Panc1 (cell line): ENCODE measurements at regions not wholly inside any gene's neighbourhood (a gene's known extent, or its start where the extent isn't known, plus 50 kb on each side); places are given as distances from the start of the nearest gene placed in this dataset.

ENCODE experiments used
- ATAC-seq: fragments of 200-7000 bp; cut with Tn5 transposase; 2 replicates; pipeline ENCODE4 v1.9.1; 2020; ENCODE audit warnings: mild to moderate bottlenecking, moderate library complexity
- BruUV-seq: library from RNA; stranded (reverse); fragments of 400-500 nt; replicated peaks from 2 replicates; lab custom pipeline; 2021; lab: Mats Ljungman, UMichigan
- CTCF ChIA-PET: fragments of 300-600 bp; sonication (Branson Sonifier 250); formaldehyde crosslinking; loops from one replicate; lab custom pipeline; 2022; ENCODE audit warnings: antibody characterized with exemption; lab: Charles Lee
- POLR2A ChIA-PET: fragments of 300-600 bp; sonication (Branson Sonifier 250); formaldehyde crosslinking; loops from one replicate; lab custom pipeline; 2022; ENCODE audit warnings: antibody characterized with exemption; lab: Charles Lee
- DNase-seq: peaks from one replicate; pipeline ENCODE4 v3.0.0-alpha.2; 2010; ENCODE audit warnings: low read depth, low spot score
- H3K27ac ChIP-seq: 2 replicates; pipeline ENCODE4 v1.5.1; 2011; ENCODE audit warnings: mild to moderate bottlenecking, low read length, inconsistent platforms
- H3K27me3 ChIP-seq: fragments of 200-500 bp; sonication (Bioruptor generic); 2 replicates; pipeline ENCODE4 v1.6.0; 2014; ENCODE audit warnings: low read length, inconsistent platforms; ENCODE audit not compliant: control insufficient read depth, insufficient read depth
- H3K36me3 ChIP-seq: fragments of 200-500 bp; sonication (Bioruptor generic); 2 replicates; pipeline ENCODE4 v1.5.1; 2014; ENCODE audit warnings: inconsistent platforms, mild to moderate bottlenecking, low read length, moderate library complexity; ENCODE audit not compliant: control insufficient read depth, insufficient read depth
- H3K4me1 ChIP-seq: 2 replicates; pipeline ENCODE4 v1.5.1; 2011; ENCODE audit warnings: inconsistent platforms, mild to moderate bottlenecking, low read length, moderate library complexity; ENCODE audit not compliant: control insufficient read depth, insufficient read depth
- H3K4me3 ChIP-seq, 2 experiments: 2 replicates each; pipeline ENCODE4 v1.5.1; 2011 to 2012; ENCODE audit warnings: low read depth in 2 of 2, low read length in 2 of 2, mild to moderate bottlenecking in 2 of 2, inconsistent platforms in 1 of 2, moderate library complexity in 1 of 2
- H3K9me3 ChIP-seq: fragments of 200-500 bp; sonication (Bioruptor generic); 2 replicates; pipeline ENCODE4 v1.5.1; 2014; ENCODE audit warnings: low read depth, mild to moderate bottlenecking, inconsistent platforms, low read length, moderate library complexity; ENCODE audit not compliant: control insufficient read depth, insufficient read depth
- CTCF ChIP-seq: fragments of 450-650 bp; IDR thresholded peaks from 2 replicates; pipeline ENCODE4 v1.5.1; 2017; ENCODE audit warnings: mild to moderate bottlenecking
- POLR2AphosphoS5 ChIP-seq: IDR thresholded peaks from 2 replicates; pipeline ENCODE4 v1.6.1; 2012; ENCODE audit warnings: mild to moderate bottlenecking, low read depth, low read length, moderate library complexity
- REST ChIP-seq, 2 experiments: IDR thresholded peaks; 2 replicates each; pipeline ENCODE4 v1.6.1; 2011 to 2012; ENCODE audit warnings: low read depth in 2 of 2, control low read depth in 1 of 2, low read length in 1 of 2, mild to moderate bottlenecking in 1 of 2, moderate library complexity in 1 of 2; ENCODE audit not compliant: insufficient read depth in 1 of 2
- SIN3A ChIP-seq: IDR thresholded peaks from 2 replicates; pipeline ENCODE4 v1.6.1; 2012; ENCODE audit warnings: low read depth, mild to moderate bottlenecking, low read length, moderate library complexity, borderline replicate concordance; ENCODE audit not compliant: insufficient read depth
- TCF7L2 ChIP-seq: IDR thresholded peaks from 2 replicates; pipeline ENCODE4 v1.6.1; 2011; ENCODE audit warnings: mild to moderate bottlenecking, low read depth, low read length, inconsistent platforms
- in situ Hi-C: cut with HindIII; loops from 2 replicates; pipeline ENCODE4 v1.10.0; 2016; ENCODE audit warnings: low sequenced_read_pairs, low pct_unique_long_range_greater_than_20kb
- intact Hi-C: fragments of 100-400 bp; cut with micrococcal nuclease; formaldehyde crosslinking; loops from one replicate; pipeline ENCODE4 v1.10.0; 2022; ENCODE audit not compliant: unreplicated experiment

- Histone ChIP-seq H3K9me3 (no peaks in the 10 kb centered on the region), H3K4me3 (no peak overlapping the region), H3K27me3 (no peaks in the 10 kb centered on the region), H3K27ac (no peak overlapping the region), H3K4me1 (no peaks in the 10 kb centered on the region), H3K36me3 (no peaks in the 10 kb centered on the region)
- no TSS peak for BruUV-seq
- no peak for ATAC-seq
- in situ Hi-C loops (no loop called here), intact Hi-C loops (no loop called here)
- DNase-seq: no peak
- no peak for TF ChIP-seq POLR2AphosphoS5
- no peak for TF ChIP-seq REST (IDR thresholded peaks at IDR 0.05; ENCODE audit: insufficient read depth in 1 of 2, low read depth in 2 of 2, low read length in 1 of 2)
- no peak for TF ChIP-seq SIN3A
- no peak for TF ChIP-seq CTCF
- TF ChIP-seq TCF7L2: no peak
- POLR2A ChIA-PET: no interaction called here
- CTCF ChIA-PET: no interaction called here
These were observed 303.0 kb downstream of the PAX1 start for GRCh38 chr20:22008456-22008855.

DNA sequence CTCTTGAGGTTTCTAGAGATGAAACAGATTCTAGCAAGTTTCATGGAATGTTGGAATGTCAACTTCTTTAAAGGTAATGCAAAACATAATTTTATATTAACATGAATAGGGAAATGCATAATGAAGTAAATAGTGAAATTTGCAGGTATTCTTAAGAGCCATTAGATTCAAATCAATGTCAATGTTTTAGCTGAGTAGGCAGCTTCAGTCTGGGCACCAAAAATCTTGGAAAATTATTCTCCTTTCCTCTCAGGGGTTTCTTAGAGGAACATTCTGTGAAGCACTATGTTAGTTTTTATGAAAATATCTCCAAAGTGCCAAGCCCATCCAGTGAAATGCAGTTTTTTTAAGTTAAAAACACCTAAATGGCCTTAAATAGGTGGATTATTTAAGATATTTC, 300.8 kb downstream of the PAX1 start:
- no peaks in the 10 kb centered on the region for H3K9me3 ChIP-seq
- H3K27me3 ChIP-seq: no peaks in the 10 kb centered on the region
- no peak overlapping the region for H3K27ac ChIP-seq
- no peaks in the 10 kb centered on the region for H3K4me1 ChIP-seq
- intact Hi-C loops: no loop called here
- BruUV-seq: no TSS peak
- no peak for TF ChIP-seq TCF7L2
- no peak for TF ChIP-seq POLR2AphosphoS5
- TF ChIP-seq SIN3A: no peak
- no peak for TF ChIP-seq REST (IDR thresholded peaks at IDR 0.05; ENCODE audit: insufficient read depth in 1 of 2, low read depth in 2 of 2, low read length in 1 of 2)
- no peak for TF ChIP-seq CTCF
- no peak for DNase-seq
- no peak overlapping the region for H3K4me3 ChIP-seq
- in situ Hi-C loops: no loop called here
- ChIA-PET POLR2A (no interaction called here), CTCF (no interaction called here)
- H3K36me3 ChIP-seq: no peaks in the 10 kb centered on the region
- no peak for ATAC-seq
